NT2/D1 (cell line): ENCODE measurements at regions not wholly inside any gene's neighbourhood (a gene's known extent, or its start where the extent isn't known, plus 50 kb on each side); places are given as distances from the start of the nearest gene placed in this dataset.

Source experiments
- YY1 ChIP-seq: IDR thresholded peaks from 2 replicates; pipeline ENCODE4 v1.6.1; 2011; ENCODE audit not compliant: insufficient read length, insufficient read depth
- ZNF274 ChIP-seq: IDR thresholded peaks from 2 replicates; pipeline ENCODE4 v1.6.1; 2011; ENCODE audit warnings: mild to moderate bottlenecking, low read depth, low read length

DNA sequence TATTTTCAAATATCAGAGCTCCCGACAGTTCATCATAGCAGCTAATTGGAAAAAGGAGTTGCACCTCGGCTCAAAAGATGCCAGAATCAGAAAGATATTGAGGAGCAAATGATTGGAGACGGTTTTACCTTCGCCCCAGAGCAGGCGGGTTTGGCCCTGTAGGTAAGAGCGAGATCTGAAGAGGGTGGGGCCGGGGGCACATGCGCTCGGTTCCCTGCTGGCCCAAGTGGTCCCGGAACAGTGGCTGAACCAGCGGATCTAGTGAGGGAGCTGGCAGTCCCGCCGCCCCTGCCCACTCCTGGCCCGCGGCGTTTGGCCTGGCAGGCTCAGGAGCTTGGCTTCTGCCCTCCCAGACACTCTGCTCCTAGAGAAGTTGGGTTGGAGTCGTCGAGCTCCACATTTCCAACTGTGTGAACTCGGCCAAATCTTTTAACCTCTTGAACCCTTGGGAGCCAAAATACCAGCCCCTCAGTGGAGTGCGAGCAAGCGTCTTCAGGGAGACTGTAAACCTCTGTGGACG is 79.1 kb downstream of the RHCG start:
- no peak for TF ChIP-seq ZNF274
- TF ChIP-seq YY1: no peak
